Upper lobe of left lung (tissue), 4 donors: ENCODE measurements at regions not wholly inside any gene's neighbourhood (a gene's known extent, or its start where the extent isn't known, plus 50 kb on each side); places are given as distances from the start of the nearest gene placed in this dataset.

Experiments
- CTCF ChIP-seq, 6 experiments: fragments of 450-650 bp in 4 of 6; fragments of 200-600 bp in 2 of 6; sonication (generic) in 2 of 6; IDR thresholded peaks; one replicate each; pipeline ENCODE4 v1.5.1; 2016 to 2019; ENCODE audit warnings: antibody characterized with exemption in 6 of 6
- POLR2A ChIP-seq, 4 donors: fragments of 450-650 bp; IDR thresholded peaks; one replicate each; pipeline ENCODE4 v1.5.1; 2016 to 2017; ENCODE audit warnings: antibody characterized with exemption in 4 of 4, mild to moderate bottlenecking in 2 of 4

DNA sequence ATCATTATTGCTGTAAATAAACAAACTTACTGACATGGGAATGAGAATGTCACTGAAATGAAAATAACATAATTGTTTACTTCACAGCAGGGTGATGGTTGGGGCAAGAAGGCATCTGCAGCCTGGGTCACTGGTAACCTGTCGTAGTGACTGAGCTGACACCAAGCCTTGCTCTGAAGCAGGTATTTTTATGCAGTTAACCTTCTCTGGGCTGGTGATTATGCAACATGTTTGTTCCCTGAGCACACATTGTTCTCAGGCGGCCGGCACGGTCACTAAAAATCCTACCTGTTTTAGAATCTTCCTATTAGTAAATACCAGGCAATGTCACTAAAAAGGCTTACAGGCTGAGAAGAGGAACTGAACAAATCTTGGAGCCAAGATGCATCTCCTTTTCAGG is 157.7 kb upstream of the NR3C1 start:
- TF ChIP-seq CTCF (IDR thresholded peaks at IDR 0.05): no peak
- TF ChIP-seq POLR2A (IDR thresholded peaks at IDR 0.05): no peak
